G401 (cell line): ENCODE measurements at regions not wholly inside any gene's neighbourhood (a gene's known extent, or its start where the extent isn't known, plus 50 kb on each side); places are given as distances from the start of the nearest gene placed in this dataset.
"Not testable (repeated sequence)": the region's sequence is repeated elsewhere in the genome, so short reads cannot be mapped to it uniquely, and the experiment has no call there.

Experiments
- DNase-seq: peaks from one replicate; pipeline ENCODE4 v3.0.0-alpha.2; 2015; ENCODE audit warnings: low spot score
- in situ Hi-C: cut with HindIII; loops from 2 replicates; pipeline ENCODE4 v1.10.0; 2016; ENCODE audit warnings: low sequenced_read_pairs, mixed read lengths

DNA sequence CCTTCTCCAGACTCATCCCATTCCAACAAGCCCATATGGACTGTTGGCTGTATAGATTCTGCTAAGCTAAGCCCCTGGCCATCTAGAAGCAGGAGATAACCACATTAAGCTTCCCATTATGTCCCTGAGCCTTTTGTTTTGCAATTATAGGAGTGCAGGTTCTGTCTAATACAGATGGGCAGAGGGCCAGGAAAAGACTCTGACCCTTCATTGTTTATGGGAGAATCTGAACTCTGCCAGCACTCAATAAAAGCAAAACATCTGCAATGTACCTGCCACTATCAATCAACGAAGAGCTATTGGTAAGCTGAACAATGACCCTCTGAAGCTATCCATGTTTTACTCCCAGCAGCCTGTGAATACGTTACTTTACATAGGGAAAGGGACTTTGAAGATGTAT is 207.3 kb upstream of the CLNK start:
- in situ Hi-C loops, result no loop called here
- no peak for DNase-seq

GRCh38 chr4:10889819-10890218 is 205.3 kb upstream of the CLNK start:
- in situ Hi-C loops, result no loop called here
- no peak for DNase-seq

GRCh38 chr4:10879411-10880110 is 195.0 kb upstream of the CLNK start:
- no peak for DNase-seq
- in situ Hi-C loops, result no loop called here

GRCh38 chr4:10878861-10879260 is 194.3 kb upstream of the CLNK start:
- in situ Hi-C loops, result no loop called here
- DNase-seq, result no peak

DNA sequence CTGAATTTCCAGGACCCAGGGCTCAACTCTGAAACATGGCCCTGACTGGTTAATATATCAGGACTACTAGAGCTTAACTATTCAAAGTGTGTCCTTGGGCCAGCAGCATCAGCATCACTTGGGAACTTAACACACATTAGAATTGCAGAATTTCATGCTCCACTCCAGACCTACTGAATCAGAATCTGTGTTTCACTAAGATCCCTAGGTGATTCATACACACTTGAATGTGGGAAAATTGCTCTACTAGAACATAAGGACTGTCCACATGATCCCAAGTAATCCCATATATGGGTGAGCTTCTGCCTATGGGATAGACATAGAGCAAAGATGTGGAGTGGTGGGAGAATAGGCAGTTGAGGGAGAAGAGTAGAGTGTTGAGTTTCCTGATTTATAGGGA is 192.5 kb upstream of the CLNK start:
- DNase-seq, result no peak
- in situ Hi-C loops, result no loop called here

GRCh38 chr4:10875144-10875799 is 190.7 kb upstream of the CLNK start:
- DNase-seq, result no peak
- in situ Hi-C loops, result no loop called here

- DNase-seq, result no peak
- in situ Hi-C loops, result no loop called here
Measured at GRCh38 chr4:10873809-10874208, 189.2 kb upstream of the CLNK start.

DNA sequence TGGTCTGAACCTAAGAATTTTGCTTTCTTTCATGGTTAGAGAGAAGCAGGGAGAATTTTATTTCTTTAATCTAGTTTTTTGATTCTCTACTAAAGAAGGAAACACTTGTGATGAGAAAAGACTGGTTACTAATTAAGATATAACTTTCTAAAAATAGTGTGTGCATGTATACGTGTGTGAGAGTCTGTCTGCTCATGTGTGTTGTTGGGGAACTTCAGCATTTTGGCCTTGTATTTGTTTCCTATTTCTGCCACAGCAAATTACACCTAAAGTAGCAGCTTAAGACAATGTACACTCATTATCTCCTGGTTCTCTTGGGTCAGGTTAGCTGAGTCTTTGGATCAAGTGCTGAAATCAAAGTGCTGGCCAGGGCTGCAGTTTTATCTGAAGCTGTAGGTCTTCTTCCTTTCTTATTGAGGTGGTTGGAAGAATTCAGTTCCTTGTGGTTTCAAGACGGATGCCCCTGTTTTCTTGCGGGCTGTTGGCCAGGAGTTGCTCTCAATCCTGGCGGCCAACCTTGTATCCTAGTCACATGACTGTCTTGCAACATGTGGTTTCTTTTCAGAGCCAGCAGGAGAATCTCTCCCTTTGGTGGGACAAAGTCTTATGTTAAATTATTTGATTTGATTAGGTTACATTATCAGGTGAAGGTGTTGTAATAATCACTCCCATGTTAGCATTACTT is 188.4 kb upstream of the CLNK start:
- DNase-seq, result no peak
- in situ Hi-C loops, result no loop called here

- DNase-seq, result peak; percentile 99
- in situ Hi-C loops, result no loop called here
Measured at GRCh38 chr4:10866666-10867065, 182.1 kb upstream of the CLNK start.

DNA sequence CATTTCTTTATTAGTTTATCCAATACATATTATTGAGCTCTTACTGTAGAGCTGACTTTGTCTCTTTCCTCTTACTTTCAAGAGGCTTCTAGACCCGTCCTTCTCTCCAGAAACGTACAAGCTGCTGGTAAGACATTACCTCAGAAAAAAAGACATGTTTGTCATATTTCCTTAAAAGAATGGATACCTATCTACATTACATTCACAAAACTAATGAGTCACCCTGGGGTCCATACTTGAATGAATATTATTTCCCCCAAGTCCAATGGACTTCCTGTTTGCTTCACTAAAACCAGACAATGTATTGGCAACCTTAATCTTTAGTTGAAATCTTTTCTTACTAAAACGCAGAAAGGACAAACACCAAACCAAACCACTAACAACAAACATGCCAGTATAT is 176.5 kb upstream of the CLNK start:
- in situ Hi-C loops, result no loop called here
- DNase-seq, result no peak

GRCh38 chr4:10856271-10856782 is 171.8 kb upstream of the CLNK start:
- in situ Hi-C loops, result no loop called here
- DNase-seq, result no peak

- in situ Hi-C loops, result no loop called here
- no peak for DNase-seq
Measured at GRCh38 chr4:10853196-10853595, 168.6 kb upstream of the CLNK start.

DNA sequence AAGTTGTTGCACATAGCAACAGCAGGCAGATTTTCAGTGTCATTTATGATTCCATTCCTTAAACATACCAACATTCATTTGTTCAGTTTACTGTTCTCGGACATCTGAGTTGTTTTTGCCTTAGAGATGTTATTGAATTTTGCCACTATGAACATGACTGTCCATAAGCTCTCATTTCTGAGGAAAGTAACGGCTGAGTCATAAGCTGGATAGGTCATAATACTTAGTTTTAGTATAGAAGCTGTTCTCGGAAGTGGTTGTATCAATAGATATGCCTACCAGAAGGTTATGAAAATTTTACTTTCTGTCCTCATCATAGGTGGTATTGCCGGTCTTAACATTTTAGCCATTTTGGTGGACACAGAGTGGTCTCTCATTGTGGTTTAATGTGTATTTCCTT is 157.1 kb upstream of the CLNK start:
- no peak for DNase-seq
- in situ Hi-C loops, result no loop called here

DNA sequence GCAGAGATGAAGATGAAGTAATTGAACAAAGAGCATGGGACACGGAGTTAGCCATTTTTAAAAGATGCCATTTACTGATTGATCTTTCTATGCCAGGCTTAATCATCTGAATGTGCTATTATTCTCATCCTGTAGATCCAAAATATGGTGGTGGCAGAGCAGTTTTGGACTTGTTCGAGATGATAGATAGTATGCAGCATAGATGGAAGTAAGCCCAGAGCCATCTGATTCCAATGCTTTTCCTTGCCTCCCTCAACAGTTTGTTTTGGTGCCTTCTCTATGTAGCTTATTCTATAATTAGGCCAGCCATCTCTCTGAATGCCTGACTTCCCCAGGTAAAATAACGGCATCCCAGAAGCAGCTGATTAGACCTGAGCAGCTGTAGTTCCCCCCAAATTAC is 152.6 kb upstream of the CLNK start:
- no peak for DNase-seq
- in situ Hi-C loops, result no loop called here

DNA sequence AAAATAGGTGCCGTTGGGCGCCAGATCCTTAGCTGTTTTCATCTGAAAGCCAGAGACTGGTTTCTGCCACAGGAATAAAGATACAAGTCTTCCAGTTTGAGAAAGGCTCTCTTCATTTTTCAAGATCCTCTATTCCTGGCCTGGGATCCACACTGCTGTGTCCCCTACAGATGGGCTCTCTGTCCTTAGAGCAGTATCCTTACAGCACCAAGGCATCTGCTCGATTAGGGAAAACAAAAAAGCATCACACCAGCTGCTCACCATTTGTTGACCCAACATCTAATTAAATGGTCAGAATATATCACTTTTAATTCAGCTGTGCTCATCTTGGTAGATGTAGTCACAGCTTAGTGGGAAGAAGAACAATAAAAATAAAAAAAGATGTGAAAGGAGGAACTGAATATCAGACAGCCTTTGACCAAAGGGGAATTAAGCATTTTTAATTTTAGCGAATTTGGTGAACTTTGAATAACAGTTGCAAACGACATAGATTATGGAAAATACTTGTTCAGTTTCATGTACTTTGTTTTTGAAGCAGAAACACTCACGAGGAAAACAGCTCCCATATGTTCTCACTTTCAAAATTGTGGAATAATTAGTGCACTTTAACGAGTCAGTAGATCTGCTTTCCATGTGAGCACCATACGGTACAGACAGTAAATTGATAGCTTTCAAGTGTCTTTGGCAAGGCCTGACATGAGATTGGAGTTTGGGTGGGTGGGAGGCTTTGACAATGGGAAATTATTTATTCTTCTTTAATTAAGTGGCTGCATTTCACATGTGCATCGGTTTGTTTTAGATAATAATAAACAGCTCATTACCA is 148.4 kb upstream of the CLNK start:
- in situ Hi-C loops, result no loop called here
- peak; percentile 31 for DNase-seq

DNA sequence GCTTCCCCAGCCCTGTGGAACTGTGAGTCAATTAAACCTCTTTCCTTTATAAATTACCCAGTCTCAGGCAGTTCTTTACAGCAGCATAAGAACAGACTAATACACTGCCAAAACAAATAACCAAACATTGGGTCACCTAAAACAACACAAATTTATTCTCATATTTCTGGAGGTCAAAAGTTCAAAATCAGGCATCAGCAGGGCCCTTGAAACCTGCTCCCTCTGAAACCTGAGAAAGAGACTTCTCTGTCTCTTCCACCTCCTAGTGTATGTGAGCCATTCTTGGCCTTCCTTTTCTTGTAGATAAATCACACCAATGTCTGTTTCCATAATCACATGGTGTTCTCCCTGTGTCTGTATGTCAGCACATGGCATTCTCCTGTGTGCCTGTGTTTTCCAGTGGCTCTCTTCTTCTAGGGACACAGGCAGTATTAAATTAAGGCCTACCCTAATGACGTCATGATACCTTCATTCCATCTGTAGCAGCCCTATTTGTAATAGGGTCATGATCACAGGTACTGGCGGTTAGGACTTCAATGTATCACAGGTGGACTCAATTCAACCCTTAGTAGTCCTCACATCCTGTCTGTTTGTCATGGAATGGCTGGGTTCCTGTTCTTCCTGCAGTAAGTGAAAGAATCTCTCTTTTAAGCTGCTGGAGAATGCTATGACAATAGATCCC is 147.3 kb upstream of the CLNK start:
- no peak for DNase-seq
- in situ Hi-C loops, result no loop called here

- DNase-seq, in situ Hi-C loops: not testable (repeated sequence)
Measured at GRCh38 chr4:10828918-10829538, 144.5 kb upstream of the CLNK start.

- in situ Hi-C loops, result no loop called here
- DNase-seq, result no peak
Measured at GRCh38 chr4:10821826-10822225, 137.3 kb upstream of the CLNK start.

DNA sequence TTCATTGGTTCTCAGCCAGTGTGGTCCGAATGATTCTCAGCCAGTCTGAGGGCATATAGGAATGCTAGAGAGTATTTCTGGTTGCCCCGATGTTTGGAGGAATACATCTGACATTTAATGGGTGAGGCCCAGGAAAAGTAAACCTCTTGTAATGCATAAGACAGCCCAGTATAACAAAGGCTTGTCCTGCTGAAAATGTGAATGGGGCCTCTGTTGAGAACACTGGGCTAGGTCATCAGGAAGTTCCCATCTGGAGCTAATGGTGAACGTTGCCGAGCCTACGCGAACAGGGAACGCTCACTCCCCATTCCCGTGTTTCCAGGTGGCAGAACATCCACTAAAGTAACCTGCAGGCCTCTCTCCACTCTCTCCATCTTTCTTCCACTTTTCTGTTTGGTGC is 132.0 kb upstream of the CLNK start:
- DNase-seq, result no peak
- in situ Hi-C loops, result no loop called here
